ENCODE measurements at regions not wholly inside any gene's neighbourhood (a gene's known extent, or its start where the extent isn't known, plus 50 kb on each side); places are given as distances from the start of the nearest gene placed in this dataset.

GRCh38 chr13:111516712-111517640 lies 196.5 kb downstream of the TEX29 start:
- DNase-seq (ENCODE audit: low read depth in 3 of 3), result no peak

GRCh38 chr13:111517641-111518010 lies 197.2 kb downstream of the TEX29 start:
- DNase-seq (ENCODE audit: low read depth in 3 of 3), result no peak

- DNase-seq (ENCODE audit: low read depth in 3 of 3), result no peak
Observed at GRCh38 chr13:111518161-111518792, 197.8 kb downstream of the TEX29 start.

GRCh38 chr13:111519041-111519440 lies 198.6 kb downstream of the TEX29 start:
- DNase-seq (ENCODE audit: low read depth in 3 of 3), result no peak

GRCh38 chr13:111519490-111520170 lies 199.2 kb downstream of the TEX29 start:
- no peak for DNase-seq (ENCODE audit: low read depth in 3 of 3)

GRCh38 chr13:111521030-111521429 lies 200.6 kb downstream of the TEX29 start:
- no peak for DNase-seq (ENCODE audit: low read depth in 3 of 3)

GRCh38 chr13:111521691-111522229 lies 201.3 kb downstream of the TEX29 start:
- DNase-seq (ENCODE audit: low read depth in 3 of 3), result no peak

GRCh38 chr13:111525320-111526118 lies 205.1 kb downstream of the TEX29 start:
- no peak for DNase-seq (ENCODE audit: low read depth in 3 of 3)

- DNase-seq (ENCODE audit: low read depth in 3 of 3), result no peak
Observed at GRCh38 chr13:111526922-111527321, 206.5 kb downstream of the TEX29 start.

- DNase-seq (ENCODE audit: low read depth in 3 of 3), result no peak
Observed at GRCh38 chr13:111527614-111528229, 207.3 kb downstream of the TEX29 start.

- no peak for DNase-seq (ENCODE audit: low read depth in 3 of 3)
Observed at GRCh38 chr13:111528513-111528912, 208.1 kb downstream of the TEX29 start.

- DNase-seq (ENCODE audit: low read depth in 3 of 3), result no peak
Observed at GRCh38 chr13:111530137-111530870, 209.9 kb downstream of the TEX29 start.

- no peak for DNase-seq (ENCODE audit: low read depth in 3 of 3)
Observed at GRCh38 chr13:111531505-111531904, 211.1 kb downstream of the TEX29 start.

- DNase-seq (ENCODE audit: low read depth in 3 of 3), result no peak
Observed at GRCh38 chr13:111532111-111532510, 211.7 kb downstream of the TEX29 start.

- DNase-seq (ENCODE audit: low read depth in 3 of 3), result no peak
Observed at GRCh38 chr13:111533900-111534683, 213.7 kb downstream of the TEX29 start.

GRCh38 chr13:111534751-111535522 lies 214.5 kb downstream of the TEX29 start:
- no peak for DNase-seq (ENCODE audit: low read depth in 3 of 3)

- no peak for DNase-seq (ENCODE audit: low read depth in 3 of 3)
Observed at GRCh38 chr13:111535523-111535811, 215.0 kb downstream of the TEX29 start.

- DNase-seq (ENCODE audit: low read depth in 3 of 3), result no peak
Observed at GRCh38 chr13:111536075-111536642, 215.7 kb downstream of the TEX29 start.
